Osteocyte (in vitro differentiated cells): ENCODE measurements at regions not wholly inside any gene's neighbourhood (a gene's known extent, or its start where the extent isn't known, plus 50 kb on each side); places are given as distances from the start of the nearest gene placed in this dataset.
"Not testable (repeated sequence)": the region's sequence is repeated elsewhere in the genome, so short reads cannot be mapped to it uniquely, and the experiment has no call there.

Experiments used
- DNase-seq: peaks from one replicate; pipeline ENCODE4 v3.0.0; 2021; ENCODE audit warnings: mixed read lengths; ENCODE audit not compliant: unreplicated experiment; ENCODE audit errors: extremely low spot score
- H3K27ac Mint-ChIP-seq: one replicate; pipeline ENCODE4 v1.8.0; 2021; ENCODE audit warnings: mild to moderate bottlenecking, mixed read lengths; ENCODE audit not compliant: unreplicated experiment
- H3K27me3 Mint-ChIP-seq: one replicate; pipeline ENCODE4 v1.8.0; 2021; ENCODE audit warnings: mixed read lengths; ENCODE audit not compliant: unreplicated experiment
- H3K36me3 Mint-ChIP-seq: one replicate; pipeline ENCODE4 v1.8.0; 2021; ENCODE audit warnings: mixed read lengths; ENCODE audit not compliant: unreplicated experiment
- H3K4me1 Mint-ChIP-seq: one replicate; pipeline ENCODE4 v1.8.0; 2021; ENCODE audit warnings: mixed read lengths; ENCODE audit not compliant: unreplicated experiment
- H3K4me3 Mint-ChIP-seq: one replicate; pipeline ENCODE4 v1.8.0; 2021; ENCODE audit warnings: mild to moderate bottlenecking, moderate library complexity, mixed read lengths; ENCODE audit not compliant: unreplicated experiment
- H3K9me3 Mint-ChIP-seq: one replicate; pipeline ENCODE4 v1.8.0; 2021; ENCODE audit warnings: mixed read lengths; ENCODE audit not compliant: unreplicated experiment
- TF ChIP-seq, protein P1 (sequence below): fragments of 200-600 bp; sonication (generic); IDR thresholded peaks from 2 replicates; pipeline ENCODE4 v1.5.0; 2021; ENCODE audit warnings: antibody characterized with exemption, mild to moderate bottlenecking, moderate library complexity

GRCh38 chr14:43528321-43528720, 978.8 kb downstream of the FSCB start:
- no peaks in the 10 kb centered on the region for H3K27me3 Mint-ChIP-seq
- TF ChIP-seq, protein P1, sequence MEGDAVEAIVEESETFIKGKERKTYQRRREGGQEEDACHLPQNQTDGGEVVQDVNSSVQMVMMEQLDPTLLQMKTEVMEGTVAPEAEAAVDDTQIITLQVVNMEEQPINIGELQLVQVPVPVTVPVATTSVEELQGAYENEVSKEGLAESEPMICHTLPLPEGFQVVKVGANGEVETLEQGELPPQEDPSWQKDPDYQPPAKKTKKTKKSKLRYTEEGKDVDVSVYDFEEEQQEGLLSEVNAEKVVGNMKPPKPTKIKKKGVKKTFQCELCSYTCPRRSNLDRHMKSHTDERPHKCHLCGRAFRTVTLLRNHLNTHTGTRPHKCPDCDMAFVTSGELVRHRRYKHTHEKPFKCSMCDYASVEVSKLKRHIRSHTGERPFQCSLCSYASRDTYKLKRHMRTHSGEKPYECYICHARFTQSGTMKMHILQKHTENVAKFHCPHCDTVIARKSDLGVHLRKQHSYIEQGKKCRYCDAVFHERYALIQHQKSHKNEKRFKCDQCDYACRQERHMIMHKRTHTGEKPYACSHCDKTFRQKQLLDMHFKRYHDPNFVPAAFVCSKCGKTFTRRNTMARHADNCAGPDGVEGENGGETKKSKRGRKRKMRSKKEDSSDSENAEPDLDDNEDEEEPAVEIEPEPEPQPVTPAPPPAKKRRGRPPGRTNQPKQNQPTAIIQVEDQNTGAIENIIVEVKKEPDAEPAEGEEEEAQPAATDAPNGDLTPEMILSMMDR, result no peak
- no peaks in the 10 kb centered on the region for H3K4me1 Mint-ChIP-seq
- no peak for DNase-seq
- no peaks in the 10 kb centered on the region for H3K36me3 Mint-ChIP-seq
- H3K27ac Mint-ChIP-seq, result no peak overlapping the region
- H3K9me3 Mint-ChIP-seq, result peaks cover 7% of the 10 kb centered on the region
- no peak overlapping the region for H3K4me3 Mint-ChIP-seq

DNA sequence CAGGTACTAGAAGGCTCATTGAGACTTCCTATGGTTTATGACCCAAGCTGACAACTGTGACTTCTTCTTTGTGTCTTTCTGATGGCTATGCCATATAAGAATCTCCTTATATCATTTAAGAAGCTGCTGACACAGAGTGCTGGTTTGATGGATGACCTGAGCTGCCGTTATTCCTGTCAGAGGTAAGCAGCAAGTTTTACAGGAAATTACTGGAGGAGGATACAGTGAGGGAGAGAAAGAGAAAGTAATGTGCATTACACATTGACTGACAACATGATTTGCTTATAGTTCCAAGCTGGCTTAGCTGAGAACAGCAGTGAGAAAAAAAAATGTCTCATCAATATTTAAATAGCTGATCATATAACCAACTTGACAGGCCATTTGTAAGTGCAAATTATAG, 981.4 kb downstream of the FSCB start:
- H3K36me3 Mint-ChIP-seq, result no peaks in the 10 kb centered on the region
- TF ChIP-seq, protein P1, result no peak
- no peaks in the 10 kb centered on the region for H3K4me1 Mint-ChIP-seq
- H3K9me3 Mint-ChIP-seq, result no peaks in the 10 kb centered on the region
- H3K27ac Mint-ChIP-seq, result no peak overlapping the region
- DNase-seq, result no peak
- H3K4me3 Mint-ChIP-seq, result no peak overlapping the region
- H3K27me3 Mint-ChIP-seq, result no peaks in the 10 kb centered on the region

DNA sequence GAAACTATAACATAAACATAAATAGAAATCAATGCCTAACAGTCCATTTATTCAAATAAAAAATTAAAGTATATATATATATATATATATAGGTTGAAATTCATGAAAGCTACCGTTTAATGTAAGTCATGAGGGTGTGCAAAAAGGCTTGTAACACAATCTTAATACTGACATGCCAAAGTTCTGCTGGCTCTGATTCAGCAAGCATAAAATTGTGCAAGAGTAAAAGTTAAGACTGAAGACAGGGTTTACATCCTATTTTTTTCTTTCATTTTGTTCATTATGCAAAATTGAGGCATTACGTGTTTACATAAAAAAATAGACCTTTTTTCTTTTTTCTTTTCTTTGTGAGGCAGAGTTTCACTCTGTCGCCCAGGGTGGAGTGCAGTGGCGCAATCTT, 984.2 kb downstream of the FSCB start:
- Mint-ChIP-seq H3K36me3 (no peaks in the 10 kb centered on the region), H3K4me3 (no peak overlapping the region), H3K27me3 (no peaks in the 10 kb centered on the region), H3K9me3 (no peaks in the 10 kb centered on the region), H3K4me1 (no peaks in the 10 kb centered on the region), H3K27ac (no peak overlapping the region)
- TF ChIP-seq, protein P1, result no peak
- DNase-seq, result no peak

DNA sequence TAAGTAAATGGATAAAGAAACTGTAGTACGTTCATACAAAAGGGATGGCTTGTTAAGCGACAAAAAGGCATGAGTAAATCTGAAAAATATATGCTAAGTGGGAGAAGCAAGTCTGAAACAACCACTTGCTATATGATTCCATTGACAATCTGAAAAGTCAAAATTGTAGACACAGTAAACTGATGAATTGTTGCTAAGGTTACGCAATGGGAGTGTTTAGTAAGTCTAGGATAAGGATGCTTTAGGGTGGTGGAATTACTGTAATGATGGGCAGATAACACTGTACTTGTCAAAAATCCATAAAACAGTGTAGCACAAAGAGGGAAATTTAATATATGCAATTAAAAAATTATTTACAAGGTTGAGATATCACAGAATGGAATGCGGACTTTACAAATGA, 984.9 kb downstream of the FSCB start:
- no peak for DNase-seq
- Mint-ChIP-seq H3K4me1 (no peaks in the 10 kb centered on the region), H3K9me3 (no peaks in the 10 kb centered on the region), H3K4me3 (no peak overlapping the region), H3K27ac (no peak overlapping the region), H3K36me3 (no peaks in the 10 kb centered on the region), H3K27me3 (no peaks in the 10 kb centered on the region)
- TF ChIP-seq, protein P1, result no peak

DNA sequence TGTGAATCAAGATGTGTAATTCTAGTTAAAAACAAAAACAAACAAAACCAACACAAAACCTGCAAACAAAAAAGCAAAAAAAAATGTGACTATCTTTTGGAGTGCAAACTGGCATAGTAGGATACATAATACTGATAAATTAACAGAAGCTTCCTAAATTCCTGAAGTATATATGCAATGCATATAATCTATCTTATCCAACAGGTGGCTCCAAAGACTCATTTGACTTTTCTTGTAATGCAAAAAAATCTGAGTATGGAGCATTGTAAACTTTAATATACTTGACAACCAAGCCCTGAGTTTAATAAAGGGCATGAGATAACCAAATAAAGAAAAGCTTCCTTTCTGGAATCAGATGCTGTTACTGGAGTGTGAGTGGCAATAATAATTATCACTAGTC, 1003.6 kb downstream of the FSCB start:
- H3K4me1 Mint-ChIP-seq, result no peaks in the 10 kb centered on the region
- H3K27me3 Mint-ChIP-seq, result no peaks in the 10 kb centered on the region
- no peak for DNase-seq
- TF ChIP-seq, protein P1, result no peak
- no peak overlapping the region for H3K4me3 Mint-ChIP-seq
- peaks cover 2% of the 10 kb centered on the region for H3K9me3 Mint-ChIP-seq
- no peak overlapping the region for H3K27ac Mint-ChIP-seq
- H3K36me3 Mint-ChIP-seq, result no peaks in the 10 kb centered on the region

DNA sequence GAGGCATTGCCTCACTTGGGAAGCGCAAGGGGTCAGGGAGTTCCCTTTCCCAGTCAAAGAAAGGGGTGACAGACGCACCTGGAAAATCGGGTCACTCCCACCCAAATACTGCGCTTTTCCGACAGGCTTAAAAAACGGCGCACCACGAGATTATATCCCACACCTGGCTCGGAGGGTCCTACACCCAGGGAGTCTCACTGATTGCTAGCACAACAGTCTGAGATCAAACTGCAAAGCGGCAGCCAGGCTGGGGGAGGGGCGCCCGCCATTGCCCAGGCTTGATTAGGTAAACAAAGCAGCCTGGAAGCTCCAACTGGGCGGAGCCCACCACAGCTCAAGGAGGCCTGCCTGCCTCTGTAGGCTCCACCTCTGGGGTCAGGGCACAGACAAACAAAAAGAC, 1014.7 kb downstream of the FSCB start:
- not testable (repeated sequence) for H3K27me3 Mint-ChIP-seq, H3K4me3 Mint-ChIP-seq, H3K4me1 Mint-ChIP-seq, H3K36me3 Mint-ChIP-seq, H3K9me3 Mint-ChIP-seq, H3K27ac Mint-ChIP-seq, DNase-seq
